Spleen (tissue), 11 donors: ENCODE measurements at regions not wholly inside any gene's neighbourhood (a gene's known extent, or its start where the extent isn't known, plus 50 kb on each side); places are given as distances from the start of the nearest gene placed in this dataset.

ENCODE experiments used
- DNase-seq: peaks from one replicate; pipeline ENCODE4 v3.0.0-alpha.2; 2020
- H3K27ac ChIP-seq, 8 donors: fragments of 200-600 bp; sonication (generic) in 7 of 8; 1 replicate in 4 of 8; 2 replicates in 4 of 8; pipeline versions ENCODE4 v1.5.0 to v1.8.0; 2016 to 2021; ENCODE audit warnings: inconsistent platforms in 4 of 8, mild to moderate bottlenecking in 4 of 8, moderate library complexity in 1 of 8
- H3K27me3 ChIP-seq, 7 donors: fragments of 200-600 bp; sonication (generic) in 6 of 7; replicated peaks in 1 of 7; 1 replicate in 4 of 7; 2 replicates in 3 of 7; pipeline versions ENCODE4 v1.5.0 to v1.8.0; 2016 to 2021; ENCODE audit warnings: inconsistent platforms in 3 of 7, mild to moderate bottlenecking in 1 of 7
- H3K36me3 ChIP-seq, 6 donors: fragments of 200-600 bp; sonication (generic) in 5 of 6; 1 replicate in 4 of 6; 2 replicates in 2 of 6; pipeline versions ENCODE4 v1.5.0 to v1.8.0; 2016 to 2021; ENCODE audit warnings: inconsistent platforms in 2 of 6
- H3K4me1 ChIP-seq, 6 donors: fragments of 200-600 bp; sonication (generic) in 5 of 6; 1 replicate in 3 of 6; 2 replicates in 3 of 6; pipeline versions ENCODE4 v1.5.0 to v1.8.0; 2016 to 2021; ENCODE audit warnings: inconsistent platforms in 3 of 6
- H3K4me3 ChIP-seq, 8 donors: fragments of 200-600 bp; sonication (generic) in 7 of 8; 1 replicate in 4 of 8; 2 replicates in 4 of 8; pipeline versions ENCODE4 v1.5.0 to v1.8.0; 2016 to 2021; ENCODE audit warnings: inconsistent platforms in 4 of 8, mild to moderate bottlenecking in 4 of 8, moderate library complexity in 2 of 8
- H3K9me3 ChIP-seq, 8 donors: fragments of 200-600 bp; sonication (generic) in 7 of 8; 1 replicate in 4 of 8; 2 replicates in 4 of 8; pipeline versions ENCODE4 v1.5.0 to v1.8.0; 2016 to 2021; ENCODE audit warnings: inconsistent platforms in 4 of 8
- CTCF ChIP-seq, 11 experiments: fragments of 200-600 bp in 7 of 11; fragments of 450-650 bp in 4 of 11; sonication (generic) in 4 of 11; IDR thresholded peaks in 8 of 11; conservative IDR thresholded peaks in 3 of 11; 1 replicate in 7 of 11; 2 replicates in 4 of 11; pipeline versions ENCODE4 v1.4.0 to v1.8.0; 2016 to 2021; ENCODE audit warnings: antibody characterized with exemption in 11 of 11, inconsistent platforms in 4 of 11, mild to moderate bottlenecking in 1 of 11
- POLR2A ChIP-seq, 3 donors: fragments of 450-650 bp; IDR thresholded peaks; one replicate each; pipeline ENCODE4 v1.5.1; 2017; ENCODE audit warnings: antibody characterized with exemption in 3 of 3, mild to moderate bottlenecking in 1 of 3
- POLR2AphosphoS5 ChIP-seq, 3 donors: sonication (generic); formaldehyde crosslinking; IDR thresholded peaks; one replicate each; pipeline ENCODE4 v1.5.1; 2017; ENCODE audit warnings: antibody characterized with exemption in 3 of 3
- WGBS, 5 donors: extraction: QIAGEN DNeasy Blood & Tissue Kit in 3 of 5; methylation state at CpG; one replicate each; pipeline versions ENCODE4 v1.1.5 to v1.1.7; 2013 to 2018; 5-methylcytosine and 5-hydroxymethylcytosine counted together
- intact Hi-C: fragments of 100-400 bp; cut with DNase I; formaldehyde crosslinking; loops from one replicate; pipeline ENCODE4 v1.15.0; 2023; ENCODE audit warnings: low total_unique reads
- donor health status: healthy with polysubstance abuse.
- donor health status: DM: no; HTN: no; CAD: no; lungs with moderate emphysema.
- donor health status: DM: no; HTN: no; CAD: no.
- donor health status: Bipolar disorder and iron deficiency.
- donor health status: healthy.
- donor health status: DM: no; HTN: no; CAD: no.
- donor health status: DM: yes; HTN: yes; CAD: no.

GRCh38 chr13:81058916-81059290 lies 718.0 kb upstream of the SPRY2 start:
- no peaks in the 10 kb centered on the region for H3K27me3 ChIP-seq
- H3K9me3 ChIP-seq: no peaks in the 10 kb centered on the region
- no peak overlapping the region for H3K27ac ChIP-seq
- 4 to 12% (median 7%) methylated on average over 1 of the region's 1 CpG for WGBS, 5 donors
- H3K4me1 ChIP-seq: no peaks in the 10 kb centered on the region
- H3K36me3 ChIP-seq: no peaks in the 10 kb centered on the region
- H3K4me3 ChIP-seq: no peak overlapping the region
- TF ChIP-seq POLR2AphosphoS5 (IDR thresholded peaks at IDR 0.05) (no peak), CTCF (IDR thresholded peaks at IDR 0.05 in 8 of 11, conservative IDR thresholded peaks at IDR 0.05 in 3 of 11) (no peak), POLR2A (IDR thresholded peaks at IDR 0.05) (no peak)
- no peak for DNase-seq
- intact Hi-C loops: no loop called here

- WGBS, 5 donors: 48 to 73% (median 56%) methylated on average over 3 of the region's 3 CpGs
- TF ChIP-seq CTCF (IDR thresholded peaks at IDR 0.05 in 8 of 11, conservative IDR thresholded peaks at IDR 0.05 in 3 of 11) (no peak), POLR2AphosphoS5 (IDR thresholded peaks at IDR 0.05) (no peak), POLR2A (IDR thresholded peaks at IDR 0.05) (no peak)
- Histone ChIP-seq H3K4me3 (no peak overlapping the region), H3K9me3 (no peaks in the 10 kb centered on the region), H3K27me3 (no peaks in the 10 kb centered on the region), H3K27ac (no peak overlapping the region), H3K4me1 (no peaks in the 10 kb centered on the region), H3K36me3 (no peaks in the 10 kb centered on the region)
- intact Hi-C loops: no loop called here
- DNase-seq: no peak
Measured at GRCh38 chr13:81058211-81058915, 717.4 kb upstream of the SPRY2 start.

GRCh38 chr13:81051873-81052272 lies 710.9 kb upstream of the SPRY2 start:
- H3K27ac ChIP-seq: no peak overlapping the region
- TF ChIP-seq CTCF (IDR thresholded peaks at IDR 0.05 in 8 of 11, conservative IDR thresholded peaks at IDR 0.05 in 3 of 11): no peak
- no peak for TF ChIP-seq POLR2AphosphoS5 (IDR thresholded peaks at IDR 0.05)
- TF ChIP-seq POLR2A (IDR thresholded peaks at IDR 0.05): no peak

GRCh38 chr13:81048026-81048461 lies 707.1 kb upstream of the SPRY2 start:
- H3K4me3 ChIP-seq: no peak overlapping the region
- no peaks in the 10 kb centered on the region for H3K27me3 ChIP-seq
- no peaks in the 10 kb centered on the region for H3K9me3 ChIP-seq
- WGBS, 5 donors: 69 to 86% (median 80%) methylated on average over 7 of the region's 7 CpGs
- intact Hi-C loops: no loop called here
- no peak for TF ChIP-seq CTCF (IDR thresholded peaks at IDR 0.05 in 8 of 11, conservative IDR thresholded peaks at IDR 0.05 in 3 of 11)
- TF ChIP-seq POLR2AphosphoS5 (IDR thresholded peaks at IDR 0.05): no peak
- DNase-seq: no peak
- no peaks in the 10 kb centered on the region for H3K36me3 ChIP-seq
- no peak overlapping the region for H3K27ac ChIP-seq
- H3K4me1 ChIP-seq: no peaks in the 10 kb centered on the region

More at GRCh38 chr13:81051873-81052272, 710.9 kb upstream of the SPRY2 start:
- intact Hi-C loops: no loop called here
- no peak for DNase-seq
- no peak overlapping the region for H3K4me3 ChIP-seq
- H3K27me3 ChIP-seq: no peaks in the 10 kb centered on the region
- no peaks in the 10 kb centered on the region for H3K9me3 ChIP-seq
- H3K36me3 ChIP-seq: no peaks in the 10 kb centered on the region
- H3K4me1 ChIP-seq: no peaks in the 10 kb centered on the region
